ENCODE measurements at regions not wholly inside any gene's neighbourhood (a gene's known extent, or its start where the extent isn't known, plus 50 kb on each side); places are given as distances from the start of the nearest gene placed in this dataset.

GRCh38 chrX:8010105-8010504, 82.9 kb upstream of the PNPLA4 start:
- WGBS (ENCODE audit: missing lambda C conversion rate): 48% methylated on average over 4 of the region's 4 CpGs
- no peaks in the 10 kb centered on the region for H3K9me3 ChIP-seq
- no peak overlapping the region for H3K4me3 ChIP-seq
- ATAC-seq (no peak), FAIRE-seq (no peak), DNase-seq (ENCODE audit: low read depth in 1 of 2, low spot score in 1 of 2) (peak in 1 of 2 experiments; percentile 1)
- no peak for TF ChIP-seq HOXA7 (CRISPR knock-in tag; IDR thresholded peaks at IDR 0.05)
- H3K4me2 ChIP-seq: no peak overlapping the region
- no peak overlapping the region for H3K27ac ChIP-seq
- no peaks in the 10 kb centered on the region for H3K4me1 ChIP-seq
- ChIA-PET POLR2A (no interaction called here), CTCF (no interaction called here)

DNA sequence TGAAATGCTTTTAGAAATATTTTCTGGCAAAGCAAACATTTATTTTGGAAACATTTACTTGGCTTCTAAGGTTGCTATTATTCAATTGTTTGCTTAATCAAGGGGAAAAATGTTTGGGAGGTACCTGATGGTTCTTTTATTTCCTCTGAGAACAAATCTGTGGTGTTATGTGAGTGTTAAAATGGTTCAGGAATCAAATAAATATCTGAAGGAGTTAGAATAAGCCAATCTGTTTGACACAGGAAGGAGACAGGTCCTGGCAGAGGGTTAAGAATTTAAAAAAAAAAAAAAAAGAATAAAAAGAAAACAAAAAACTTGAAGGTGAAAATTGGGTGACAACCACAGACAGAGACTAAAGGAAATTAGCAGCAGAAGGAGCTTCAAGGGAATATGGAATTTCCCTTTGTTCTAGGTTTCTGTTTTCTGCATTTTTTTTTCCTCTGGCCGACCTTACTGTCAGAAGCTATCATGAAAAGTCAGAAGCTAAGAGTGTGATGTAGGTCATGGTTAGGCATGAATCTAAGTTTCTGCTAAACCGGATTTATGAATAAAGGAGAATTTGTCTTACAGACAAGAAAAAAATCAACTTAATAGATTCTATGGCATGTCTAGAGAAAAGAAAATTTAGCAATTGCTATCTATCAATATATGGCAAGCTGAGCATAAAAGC, 78.6 kb upstream of the PNPLA4 start:
- no peak for TF ChIP-seq POLR2AphosphoS2 (conservative IDR thresholded peaks at IDR 0.05; ENCODE audit: low read length)
- TF ChIP-seq, protein P1, sequence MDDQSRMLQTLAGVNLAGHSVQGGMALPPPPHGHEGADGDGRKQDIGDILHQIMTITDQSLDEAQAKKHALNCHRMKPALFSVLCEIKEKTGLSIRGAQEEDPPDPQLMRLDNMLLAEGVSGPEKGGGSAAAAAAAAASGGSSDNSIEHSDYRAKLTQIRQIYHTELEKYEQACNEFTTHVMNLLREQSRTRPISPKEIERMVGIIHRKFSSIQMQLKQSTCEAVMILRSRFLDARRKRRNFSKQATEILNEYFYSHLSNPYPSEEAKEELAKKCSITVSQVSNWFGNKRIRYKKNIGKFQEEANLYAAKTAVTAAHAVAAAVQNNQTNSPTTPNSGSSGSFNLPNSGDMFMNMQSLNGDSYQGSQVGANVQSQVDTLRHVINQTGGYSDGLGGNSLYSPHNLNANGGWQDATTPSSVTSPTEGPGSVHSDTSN (IDR thresholded peaks at IDR 0.05): no peak
- TF ChIP-seq SMC3 (IDR thresholded peaks at IDR 0.05): no peak
- TF ChIP-seq HDAC2 (IDR thresholded peaks at IDR 0.05): no peak
- TF ChIP-seq CHD4 (IDR thresholded peaks at IDR 0.05; ENCODE audit: borderline replicate concordance): no peak
- no peak for TF ChIP-seq FOSL2 (IDR thresholded peaks at IDR 0.05)
- TF ChIP-seq FOSL2 (CRISPR knock-in tag; IDR thresholded peaks at IDR 0.05): no peak
- no peak for TF ChIP-seq REST (IDR thresholded peaks at IDR 0.05)
- TF ChIP-seq ZSCAN20 (CRISPR knock-in tag; IDR thresholded peaks at IDR 0.05): no peak
- TF ChIP-seq RARB (CRISPR knock-in tag; IDR thresholded peaks at IDR 0.05): no peak
- TF ChIP-seq MYC (IDR thresholded peaks at IDR 0.05; ENCODE audit: borderline replicate concordance, low read length): no peak
- Histone ChIP-seq H3K4me3 (no peak overlapping the region), H3K27ac (no peak overlapping the region), H3K4me2 (no peak overlapping the region), H3K9me3 (no peaks in the 10 kb centered on the region), H3K4me1 (no peaks in the 10 kb centered on the region)
- WGBS (ENCODE audit: missing lambda C conversion rate): 6% methylated on average over 2 of the region's 2 CpGs
- ChIA-PET POLR2A (no interaction called here), CTCF (interaction anchor here (1.2 kb wide), 1 partner anchor 229 kb away, joined by 3 read pairs; no protein-coding TSS in a partner anchor)
- DNase-seq (ENCODE audit: low read depth in 1 of 2, low spot score in 1 of 2) (no peak), ATAC-seq (no peak), FAIRE-seq (no peak)

DNA sequence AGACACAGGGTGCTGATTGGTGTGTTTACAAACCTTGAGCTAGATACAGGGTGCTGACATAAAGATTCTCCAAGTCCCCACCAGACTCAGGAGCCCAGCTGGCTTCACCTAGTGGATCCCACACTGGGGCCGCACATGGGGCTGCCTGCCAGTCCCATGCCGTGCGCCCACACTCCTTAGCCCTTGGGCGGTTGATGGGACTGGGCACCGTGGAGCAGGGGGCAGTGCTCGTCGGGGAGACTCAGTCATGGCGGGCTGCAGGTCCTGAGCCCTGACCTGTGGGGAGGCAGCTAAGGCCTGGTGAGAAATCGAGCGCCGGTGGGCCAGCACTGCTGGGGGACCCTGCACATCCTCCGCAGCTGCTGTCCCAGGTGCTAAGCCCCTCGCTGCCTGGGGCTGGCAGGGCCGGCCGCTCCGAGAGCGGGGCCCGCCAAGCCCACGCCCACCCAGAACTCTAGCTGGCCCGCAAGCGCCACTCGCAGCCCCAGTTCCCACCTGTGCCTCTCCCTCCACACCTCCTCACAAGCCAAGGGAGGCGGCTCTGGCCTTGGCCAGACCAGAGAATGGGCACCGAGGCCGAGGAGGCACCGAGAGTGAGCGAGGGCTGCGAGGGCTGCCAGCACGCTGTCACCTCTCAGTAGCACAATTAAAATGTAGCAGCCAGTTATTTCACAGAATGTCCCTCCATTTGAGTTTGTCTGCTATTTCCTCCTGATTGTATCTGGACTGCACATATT, 76.1 kb upstream of the PNPLA4 start:
- CTCF ChIA-PET: no interaction called here
- H3K4me1 ChIP-seq: no peaks in the 10 kb centered on the region
- H3K27ac ChIP-seq: no peak overlapping the region
- DNase-seq (ENCODE audit: low read depth in 1 of 2, low spot score in 1 of 2) (no peak), ATAC-seq (no peak), FAIRE-seq (no peak)
- POLR2A ChIA-PET: no interaction called here
- H3K4me2 ChIP-seq: no peak overlapping the region
- WGBS (ENCODE audit: missing lambda C conversion rate): 26% methylated on average over 9 of the region's 29 CpGs
- no peaks in the 10 kb centered on the region for H3K9me3 ChIP-seq
- H3K4me3 ChIP-seq: no peak overlapping the region
- TF ChIP-seq FOSL2 (IDR thresholded peaks at IDR 0.05) (no peak), FOSL2 (CRISPR knock-in tag; IDR thresholded peaks at IDR 0.05) (no peak), GATA3 (IDR thresholded peaks at IDR 0.05; ENCODE audit: borderline replicate concordance) (no peak), ESRRA (IDR thresholded peaks at IDR 0.05; ENCODE audit: borderline replicate concordance, low read length) (no peak), NFE2L2 (conservative IDR thresholded peaks at IDR 0.05; ENCODE audit: low read length) (no peak), HDAC2 (IDR thresholded peaks at IDR 0.05) (no peak), CBX2 (IDR thresholded peaks at IDR 0.05; ENCODE audit: borderline replicate concordance, low read depth) (no peak), JUN (IDR thresholded peaks at IDR 0.05) (no peak), REST (IDR thresholded peaks at IDR 0.05) (no peak), ZFP36 (IDR thresholded peaks at IDR 0.05; ENCODE audit: borderline replicate concordance, partially characterized antibody) (no peak), USF2 (IDR thresholded peaks at IDR 0.05) (no peak), POLR2AphosphoS2 (conservative IDR thresholded peaks at IDR 0.05; ENCODE audit: low read length) (no peak), CHD4 (IDR thresholded peaks at IDR 0.05; ENCODE audit: borderline replicate concordance) (no peak), KDM5A (IDR thresholded peaks at IDR 0.05) (no peak), SMC3 (IDR thresholded peaks at IDR 0.05) (no peak), MAX (IDR thresholded peaks at IDR 0.05) (no peak), MAFK (IDR thresholded peaks at IDR 0.05; ENCODE audit: partially characterized antibody) (no peak), EHMT2 (IDR thresholded peaks at IDR 0.05; ENCODE audit: low read depth) (no peak)

Measured in A549 (cell line).